Neuronal stem cell (in vitro differentiated cells): ENCODE measurements at regions not wholly inside any gene's neighbourhood (a gene's known extent, or its start where the extent isn't known, plus 50 kb on each side); places are given as distances from the start of the nearest gene placed in this dataset.
"Not testable (repeated sequence)": the region's sequence is repeated elsewhere in the genome, so short reads cannot be mapped to it uniquely, and the experiment has no call there.

Experiments
- DNase-seq: peaks from one replicate; pipeline ENCODE4 v3.0.0-alpha.2; 2013; ENCODE audit warnings: low spot score
- H2AFZ ChIP-seq: one replicate; pipeline ENCODE4 v1.6.1; 2013; ENCODE audit warnings: mild to moderate bottlenecking, low read length, inconsistent platforms
- H2AK5ac ChIP-seq: 2 replicates; pipeline ENCODE4 v1.6.1; 2013; ENCODE audit warnings: low read depth, mild to moderate bottlenecking, inconsistent platforms, low read length, moderate library complexity, mixed read lengths
- H2BK120ac ChIP-seq: 2 replicates; pipeline ENCODE4 v1.6.1; 2013; ENCODE audit warnings: low read depth, mild to moderate bottlenecking, inconsistent platforms, low read length, moderate library complexity, mixed read lengths
- H2BK12ac ChIP-seq: one replicate; pipeline ENCODE4 v1.6.1; 2013; ENCODE audit warnings: low read length, inconsistent platforms
- H2BK15ac ChIP-seq: 2 replicates; pipeline ENCODE4 v1.6.1; 2013; ENCODE audit warnings: mild to moderate bottlenecking, low read length, inconsistent platforms, mixed read lengths
- H2BK5ac ChIP-seq: one replicate; pipeline ENCODE4 v1.6.1; 2013; ENCODE audit warnings: inconsistent platforms, mild to moderate bottlenecking, low read length, moderate library complexity
- H3K14ac ChIP-seq: one replicate; pipeline ENCODE4 v1.6.1; 2013; ENCODE audit warnings: low read length, inconsistent platforms
- H3K18ac ChIP-seq: 2 replicates; pipeline ENCODE4 v1.6.1; 2013; ENCODE audit warnings: low read length, inconsistent platforms
- H3K23ac ChIP-seq: 2 replicates; pipeline ENCODE4 v1.6.1; 2013; ENCODE audit warnings: low read depth, mild to moderate bottlenecking, mixed read lengths, low read length, inconsistent platforms; ENCODE audit not compliant: poor library complexity
- H3K27ac ChIP-seq: replicated peaks from 3 replicates; pipeline ENCODE4 v1.5.1; 2013; ENCODE audit warnings: low read length, inconsistent platforms
- H3K27me3 ChIP-seq, 3 experiments: 2 replicates each; pipeline ENCODE4 v1.6.1; 2013; ENCODE audit warnings: low read length in 3 of 3, mild to moderate bottlenecking in 2 of 3, inconsistent platforms in 1 of 3, low read depth in 1 of 3, mixed read lengths in 1 of 3, moderate library complexity in 1 of 3; ENCODE audit not compliant: control insufficient read depth in 3 of 3, insufficient read depth in 3 of 3
- H3K36me3 ChIP-seq, 2 donors: replicated peaks in 1 of 2; 2 replicates each; pipeline ENCODE4 v1.6.1; 2013; ENCODE audit warnings: low read length in 2 of 2; ENCODE audit not compliant: control insufficient read depth in 2 of 2, insufficient read depth in 2 of 2
- H3K4ac ChIP-seq: 2 replicates; pipeline ENCODE4 v1.6.1; 2013; ENCODE audit warnings: inconsistent platforms, mild to moderate bottlenecking, low read length, moderate library complexity
- H3K4me1 ChIP-seq, 2 donors: 1 replicate in 1 of 2; 2 replicates in 1 of 2; pipeline ENCODE4 v1.6.1; 2013; ENCODE audit warnings: low read length in 2 of 2, low read depth in 1 of 2; ENCODE audit not compliant: control insufficient read depth in 2 of 2, insufficient read depth in 1 of 2
- H3K4me2 ChIP-seq: one replicate; pipeline ENCODE4 v1.6.1; 2013; ENCODE audit warnings: mild to moderate bottlenecking, low read length, inconsistent platforms; ENCODE audit not compliant: insufficient read depth, poor library complexity, severe bottlenecking
- H3K4me3 ChIP-seq, 2 donors: 2 replicates each; pipeline ENCODE4 v1.5.1; 2013; ENCODE audit warnings: low read length in 2 of 2, mild to moderate bottlenecking in 2 of 2, inconsistent platforms in 1 of 2, moderate library complexity in 1 of 2
- H3K79me1 ChIP-seq: one replicate; pipeline ENCODE4 v1.6.1; 2013; ENCODE audit warnings: low read depth, mild to moderate bottlenecking, inconsistent platforms, low read length, moderate library complexity
- H3K9ac ChIP-seq: one replicate; pipeline ENCODE4 v1.6.1; 2013; ENCODE audit warnings: mild to moderate bottlenecking, low read depth, low read length, inconsistent platforms; ENCODE audit not compliant: poor library complexity
- H3K9me3 ChIP-seq, 2 donors: replicated peaks in 1 of 2; 2 replicates each; pipeline versions ENCODE3 to v1.6.1; 2013; ENCODE audit warnings: low read length in 2 of 2, mild to moderate bottlenecking in 2 of 2, inconsistent platforms in 1 of 2, low read depth in 1 of 2, mixed read lengths in 1 of 2, moderate library complexity in 1 of 2; ENCODE audit not compliant: control insufficient read depth in 2 of 2, insufficient read depth in 1 of 2
- H4K8ac ChIP-seq: one replicate; pipeline ENCODE4 v1.6.1; 2013; ENCODE audit warnings: low read depth, mild to moderate bottlenecking, inconsistent platforms, low read length, moderate library complexity
- H4K91ac ChIP-seq: one replicate; pipeline ENCODE4 v1.6.1; 2013; ENCODE audit warnings: low read length, low read depth, mild to moderate bottlenecking, inconsistent platforms; ENCODE audit not compliant: poor library complexity
- WGBS, 2 donors: extraction: QIAGEN DNeasy Blood & Tissue Kit; methylation state at CpG; one replicate each; pipeline ENCODE4 v1.1.7; 2013; ENCODE audit warnings: missing lambda C conversion rate in 2 of 2, mixed read lengths in 1 of 2; ENCODE audit not compliant: insufficient read length in 2 of 2, insufficient replicate concordance in 1 of 2; ENCODE audit errors: extremely low coverage in 2 of 2; 5-methylcytosine and 5-hydroxymethylcytosine counted together

GRCh38 chr2:39981883-39982311 is 202.8 kb upstream of the THUMPD2 start:
- Histone ChIP-seq H4K91ac (no peak overlapping the region), H2BK5ac (no peak overlapping the region), H3K79me1 (no peaks in the 10 kb centered on the region), H3K9ac (no peak overlapping the region), H3K4me1 (peaks cover 0 to 4% of the 10 kb centered on the region in 2 donors), H2BK120ac (no peak overlapping the region), H2AFZ (no peak overlapping the region), H3K18ac (no peak overlapping the region), H3K27ac (no peak overlapping the region), H3K27me3 (no peaks in the 10 kb centered on the region), H2BK12ac (no peak overlapping the region), H3K23ac (no peak overlapping the region), H2BK15ac (no peak overlapping the region), H3K4ac (no peak overlapping the region), H3K14ac (no peak overlapping the region), H2AK5ac (no peak overlapping the region), H4K8ac (no peak overlapping the region), H3K4me3 (no peak overlapping the region), H3K9me3 (peaks cover 0 to 2% of the 10 kb centered on the region in 2 donors), H3K4me2 (no peak overlapping the region), H3K36me3 (no peaks in the 10 kb centered on the region)
- no CpG with 5 or more reads among the region's 3 CpGs for WGBS, 2 donors
- no peak for DNase-seq

DNA sequence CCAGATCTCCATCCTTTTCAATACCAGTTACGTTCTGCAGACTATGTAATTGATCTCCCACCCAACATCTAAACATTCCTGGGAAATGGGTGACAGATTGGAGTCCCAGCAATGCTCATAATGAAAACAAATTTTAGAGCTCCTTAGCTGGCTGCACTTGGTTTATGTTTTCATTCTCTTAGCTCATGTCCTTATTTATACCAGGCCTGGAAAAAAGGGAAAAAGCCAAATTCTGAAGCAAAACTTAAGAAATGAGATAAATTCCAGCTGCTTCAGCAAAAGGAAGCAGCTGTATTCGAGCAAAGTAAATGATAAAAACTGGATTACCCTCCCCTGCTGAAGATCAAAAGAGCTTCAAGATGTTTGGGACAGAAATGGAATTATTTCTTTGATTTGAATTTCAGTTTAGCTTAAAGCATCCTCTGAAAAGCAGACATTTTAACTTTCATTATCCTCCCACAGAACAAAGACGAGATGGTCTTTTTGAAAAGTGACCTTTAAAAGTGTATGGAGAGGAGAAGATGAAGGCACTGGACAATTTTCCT is 196.5 kb upstream of the THUMPD2 start:
- no peak overlapping the region for H2AK5ac ChIP-seq
- no peak overlapping the region for H3K27ac ChIP-seq
- H3K9ac ChIP-seq = no peak overlapping the region
- H3K18ac ChIP-seq = no peak overlapping the region
- no peak for DNase-seq
- no peak overlapping the region for H2BK5ac ChIP-seq
- H3K9me3 ChIP-seq = peaks cover 0 to under 1% of the 10 kb centered on the region in 2 donors
- no peak overlapping the region for H4K8ac ChIP-seq
- no peak overlapping the region for H3K4me2 ChIP-seq
- no peak overlapping the region for H3K4me3 ChIP-seq
- H3K27me3 ChIP-seq = no peaks in the 10 kb centered on the region
- no peak overlapping the region for H2BK15ac ChIP-seq
- no peak overlapping the region for H2AFZ ChIP-seq
- H3K4ac ChIP-seq = no peak overlapping the region
- H3K79me1 ChIP-seq = no peaks in the 10 kb centered on the region
- no peaks in the 10 kb centered on the region for H3K4me1 ChIP-seq
- no peak overlapping the region for H2BK120ac ChIP-seq
- H4K91ac ChIP-seq = no peak overlapping the region
- H2BK12ac ChIP-seq = no peak overlapping the region
- H3K23ac ChIP-seq = no peak overlapping the region
- no peaks in the 10 kb centered on the region for H3K36me3 ChIP-seq
- no CpG with 5 or more reads among the region's 3 CpGs for WGBS, 2 donors
- no peak overlapping the region for H3K14ac ChIP-seq

- Histone ChIP-seq H3K79me1 (no peaks in the 10 kb centered on the region), H3K4ac (no peak overlapping the region), H3K14ac (no peak overlapping the region), H2AFZ (no peak overlapping the region), H2AK5ac (no peak overlapping the region), H3K4me3 (no peak overlapping the region), H3K4me2 (no peak overlapping the region), H2BK12ac (no peak overlapping the region), H3K36me3 (no peaks in the 10 kb centered on the region), H3K27ac (no peak overlapping the region), H2BK5ac (no peak overlapping the region), H3K4me1 (no peaks in the 10 kb centered on the region), H4K8ac (no peak overlapping the region), H3K18ac (no peak overlapping the region), H3K9ac (no peak overlapping the region), H3K23ac (no peak overlapping the region), H2BK120ac (no peak overlapping the region), H3K27me3 (peaks cover 0 to 1% (median 0%) of the 10 kb centered on the region in 3 experiments), H4K91ac (no peak overlapping the region), H2BK15ac (no peak overlapping the region), H3K9me3 (peaks cover 2 to 7% of the 10 kb centered on the region in 2 donors)
- no CpG with 5 or more reads among the region's 1 CpG for WGBS, 2 donors
- DNase-seq = no peak
Observed at GRCh38 chr2:39968037-39968436, 189.0 kb upstream of the THUMPD2 start.

DNA sequence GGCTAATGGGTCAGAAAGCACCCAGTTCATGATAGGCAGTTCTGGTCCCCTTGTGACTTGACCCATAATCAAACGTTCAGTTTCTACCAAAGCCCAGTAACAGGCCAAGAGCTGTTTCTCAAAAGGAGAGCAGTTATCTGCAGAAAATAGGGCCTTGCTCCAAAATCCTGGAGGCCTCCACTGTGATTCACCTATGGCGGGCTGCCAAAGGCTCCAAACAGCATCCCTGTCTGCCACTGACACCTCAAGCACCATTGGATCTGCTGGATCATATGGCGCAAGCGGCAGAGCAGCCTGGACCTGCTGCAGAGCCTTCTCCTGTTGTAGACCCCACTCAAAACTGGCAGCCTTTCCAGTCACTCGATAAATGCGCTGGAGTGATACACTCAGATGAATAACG is 181.6 kb upstream of the THUMPD2 start:
- not testable (repeated sequence) for H2BK15ac ChIP-seq, H3K4me3 ChIP-seq, H4K8ac ChIP-seq, H2BK12ac ChIP-seq, H3K27ac ChIP-seq, H3K9ac ChIP-seq, H2BK5ac ChIP-seq, DNase-seq, H3K36me3 ChIP-seq, H2AFZ ChIP-seq, H3K4me2 ChIP-seq, H3K79me1 ChIP-seq, H3K4ac ChIP-seq, H3K4me1 ChIP-seq, H3K14ac ChIP-seq, H2AK5ac ChIP-seq, H4K91ac ChIP-seq, H2BK120ac ChIP-seq, H3K9me3 ChIP-seq, H3K23ac ChIP-seq, H3K18ac ChIP-seq, H3K27me3 ChIP-seq
- WGBS, 2 donors = no CpG with 5 or more reads among the region's 7 CpGs
